Liver (tissue), 8 donors: ENCODE measurements at regions not wholly inside any gene's neighbourhood (a gene's known extent, or its start where the extent isn't known, plus 50 kb on each side); places are given as distances from the start of the nearest gene placed in this dataset.

Source experiments
- DNase-seq: peaks from one replicate; pipeline ENCODE4 v3.0.0-alpha.2; 2017; ENCODE audit warnings: low spot score
- H3K27ac ChIP-seq, 2 donors: one replicate each; pipeline ENCODE4 v1.7.0; 2013; ENCODE audit warnings: inconsistent platforms in 2 of 2, low read length in 2 of 2, control low read depth in 1 of 2, low read depth in 1 of 2, mild to moderate bottlenecking in 1 of 2
- H3K27me3 ChIP-seq, 4 donors: one replicate each; pipeline versions ENCODE4 v1.6.1 to v1.7.0; 2013; ENCODE audit warnings: low read length in 3 of 4, inconsistent platforms in 1 of 4, mild to moderate bottlenecking in 1 of 4, moderate library complexity in 1 of 4; ENCODE audit not compliant: control insufficient read depth in 4 of 4, insufficient read depth in 4 of 4
- H3K36me3 ChIP-seq, 4 donors: one replicate each; pipeline versions ENCODE4 v1.6.1 to v1.7.0; 2013; ENCODE audit warnings: low read length in 3 of 4, mild to moderate bottlenecking in 3 of 4, low read depth in 1 of 4, moderate library complexity in 1 of 4; ENCODE audit not compliant: control insufficient read depth in 4 of 4, insufficient read depth in 3 of 4
- H3K4me1 ChIP-seq, 4 donors: one replicate each; pipeline versions ENCODE4 v1.6.1 to v1.7.0; 2013; ENCODE audit warnings: low read length in 3 of 4, mild to moderate bottlenecking in 3 of 4, moderate library complexity in 1 of 4; ENCODE audit not compliant: control insufficient read depth in 4 of 4, insufficient read depth in 4 of 4
- H3K4me3 ChIP-seq, 3 donors: one replicate each; pipeline versions ENCODE4 v1.6.1 to v1.7.0; 2013; ENCODE audit warnings: low read length in 3 of 3, control low read depth in 1 of 3, low read depth in 1 of 3, mild to moderate bottlenecking in 1 of 3
- H3K9ac ChIP-seq, 2 donors: one replicate each; pipeline ENCODE4 v1.7.0; 2013; ENCODE audit warnings: low read length in 2 of 2, mild to moderate bottlenecking in 2 of 2, moderate library complexity in 2 of 2, control low read depth in 1 of 2, low read depth in 1 of 2
- H3K9me3 ChIP-seq, 4 donors: one replicate each; pipeline versions ENCODE4 v1.6.1 to v1.7.0; 2013; ENCODE audit warnings: low read length in 3 of 4; ENCODE audit not compliant: control insufficient read depth in 4 of 4
- EGR1 ChIP-seq, 2 donors: IDR thresholded peaks; 2 replicates each; pipeline ENCODE4 v1.6.1; 2016 to 2018; ENCODE audit warnings: antibody characterized with exemption in 2 of 2, low read depth in 2 of 2
- FOXA1 ChIP-seq: IDR thresholded peaks from 2 replicates; pipeline ENCODE4 v1.6.1; 2016; ENCODE audit warnings: antibody characterized with exemption
- FOXA2 ChIP-seq: IDR thresholded peaks from 2 replicates; pipeline ENCODE4 v1.6.1; 2016; ENCODE audit warnings: antibody characterized with exemption
- GABPA ChIP-seq, 2 donors: IDR thresholded peaks in 1 of 2; conservative IDR thresholded peaks in 1 of 2; 2 replicates each; pipeline ENCODE4 v1.6.1; 2016; ENCODE audit warnings: antibody characterized with exemption in 2 of 2, mild to moderate bottlenecking in 1 of 2, moderate library complexity in 1 of 2
- HNF4A ChIP-seq, 2 donors: conservative IDR thresholded peaks; 2 replicates each; pipeline ENCODE4 v1.6.1; 2016; ENCODE audit warnings: antibody characterized with exemption in 2 of 2, mild to moderate bottlenecking in 2 of 2
- HNF4G ChIP-seq: IDR thresholded peaks from 2 replicates; pipeline ENCODE4 v1.6.1; 2016; ENCODE audit warnings: antibody characterized with exemption
- JUND ChIP-seq, 2 donors: IDR thresholded peaks; 2 replicates each; pipeline ENCODE4 v1.6.1; 2016; ENCODE audit warnings: antibody characterized with exemption in 2 of 2
- NR2F2 ChIP-seq: IDR thresholded peaks from 2 replicates; pipeline ENCODE4 v1.6.1; 2016; ENCODE audit warnings: antibody characterized with exemption
- RAD21 ChIP-seq, 2 donors: IDR thresholded peaks; 2 replicates each; pipeline ENCODE4 v1.6.1; 2016; ENCODE audit warnings: antibody characterized with exemption in 2 of 2, mild to moderate bottlenecking in 2 of 2
- RXRA ChIP-seq, 2 donors: IDR thresholded peaks; 2 replicates each; pipeline ENCODE4 v1.6.1; 2017 to 2018; ENCODE audit warnings: antibody characterized with exemption in 2 of 2, mild to moderate bottlenecking in 1 of 2
- SP1 ChIP-seq: IDR thresholded peaks from 2 replicates; pipeline ENCODE4 v1.6.1; 2018; ENCODE audit warnings: antibody characterized with exemption, mild to moderate bottlenecking
- TAF1 ChIP-seq: conservative IDR thresholded peaks from 2 replicates; pipeline ENCODE4 v1.6.1; 2016; ENCODE audit warnings: antibody characterized with exemption, mild to moderate bottlenecking
- YY1 ChIP-seq: IDR thresholded peaks from 2 replicates; pipeline ENCODE4 v1.6.1; 2016; ENCODE audit warnings: antibody characterized with exemption, mild to moderate bottlenecking
- whole genome bisulfite sequencing: extraction: QIAGEN DNeasy Blood & Tissue Kit; methylation state at CpG from one replicate; pipeline ENCODE4 v1.1.7; 2013; 5-methylcytosine and 5-hydroxymethylcytosine counted together
- TF ChIP-seq, protein P1 (sequence below): IDR thresholded peaks from 2 replicates; pipeline ENCODE4 v1.6.1; 2016; ENCODE audit warnings: antibody characterized with exemption, mild to moderate bottlenecking
- TF ChIP-seq, protein P2 (sequence below): IDR thresholded peaks from 2 replicates; pipeline ENCODE4 v1.6.1; 2016; ENCODE audit warnings: antibody characterized with exemption
- TF ChIP-seq, protein P3 (sequence below): IDR thresholded peaks from 2 replicates; pipeline ENCODE4 v1.6.1; 2016; ENCODE audit warnings: antibody characterized with exemption
- TF ChIP-seq, protein P4 (sequence below): fragments of 150-350 bp; IDR thresholded peaks from 2 replicates; pipeline ENCODE4 v1.5.1; 2017; ENCODE audit warnings: improper control_type of control experiment, low read depth, low read length; ENCODE audit not compliant: missing input control
- TF ChIP-seq, protein P5 (sequence below): IDR thresholded peaks from 2 replicates; pipeline ENCODE4 v1.6.1; 2016; ENCODE audit warnings: antibody characterized with exemption
- donor health status: healthy.
- donor health status: healthy.
- donor health status: healthy.
- donor health status: healthy.
- donor health status: healthy.

DNA sequence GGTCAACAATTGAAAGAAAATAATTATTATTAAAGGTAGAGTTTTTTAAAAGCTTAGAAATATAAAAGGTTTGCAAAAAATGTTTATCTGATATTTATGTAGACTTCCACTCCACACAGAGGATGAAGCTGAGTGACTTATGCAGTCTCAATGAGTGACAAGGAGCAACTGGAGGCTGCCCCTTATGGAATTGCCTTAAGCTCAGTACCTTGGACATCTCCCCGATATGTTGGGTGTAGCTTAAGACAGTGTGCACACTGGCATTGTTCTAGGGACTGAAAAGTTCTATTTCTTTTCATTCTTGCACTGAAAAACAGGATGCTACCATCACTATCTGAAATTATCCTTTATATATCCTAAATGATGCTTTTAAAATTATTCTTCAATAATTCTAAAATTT, 292.1 kb downstream of the PRDM5 start:
- no peaks in the 10 kb centered on the region for H3K36me3 ChIP-seq
- DNase-seq: no peak
- TF ChIP-seq YY1 (no peak), JUND (IDR thresholded peaks at IDR 0.05) (no peak), SP1 (no peak), HNF4G (no peak), TAF1 (no peak), RXRA (IDR thresholded peaks at IDR 0.05) (no peak), GABPA (IDR thresholded peaks at IDR 0.05 in 1 of 2, conservative IDR thresholded peaks at IDR 0.05 in 1 of 2) (no peak), FOXA1 (no peak), RAD21 (IDR thresholded peaks at IDR 0.05) (no peak), HNF4A (conservative IDR thresholded peaks at IDR 0.05) (no peak), EGR1 (IDR thresholded peaks at IDR 0.05; ENCODE audit: low read depth in 2 of 2) (no peak), FOXA2 (no peak), NR2F2 (no peak)
- TF ChIP-seq, protein P1, sequence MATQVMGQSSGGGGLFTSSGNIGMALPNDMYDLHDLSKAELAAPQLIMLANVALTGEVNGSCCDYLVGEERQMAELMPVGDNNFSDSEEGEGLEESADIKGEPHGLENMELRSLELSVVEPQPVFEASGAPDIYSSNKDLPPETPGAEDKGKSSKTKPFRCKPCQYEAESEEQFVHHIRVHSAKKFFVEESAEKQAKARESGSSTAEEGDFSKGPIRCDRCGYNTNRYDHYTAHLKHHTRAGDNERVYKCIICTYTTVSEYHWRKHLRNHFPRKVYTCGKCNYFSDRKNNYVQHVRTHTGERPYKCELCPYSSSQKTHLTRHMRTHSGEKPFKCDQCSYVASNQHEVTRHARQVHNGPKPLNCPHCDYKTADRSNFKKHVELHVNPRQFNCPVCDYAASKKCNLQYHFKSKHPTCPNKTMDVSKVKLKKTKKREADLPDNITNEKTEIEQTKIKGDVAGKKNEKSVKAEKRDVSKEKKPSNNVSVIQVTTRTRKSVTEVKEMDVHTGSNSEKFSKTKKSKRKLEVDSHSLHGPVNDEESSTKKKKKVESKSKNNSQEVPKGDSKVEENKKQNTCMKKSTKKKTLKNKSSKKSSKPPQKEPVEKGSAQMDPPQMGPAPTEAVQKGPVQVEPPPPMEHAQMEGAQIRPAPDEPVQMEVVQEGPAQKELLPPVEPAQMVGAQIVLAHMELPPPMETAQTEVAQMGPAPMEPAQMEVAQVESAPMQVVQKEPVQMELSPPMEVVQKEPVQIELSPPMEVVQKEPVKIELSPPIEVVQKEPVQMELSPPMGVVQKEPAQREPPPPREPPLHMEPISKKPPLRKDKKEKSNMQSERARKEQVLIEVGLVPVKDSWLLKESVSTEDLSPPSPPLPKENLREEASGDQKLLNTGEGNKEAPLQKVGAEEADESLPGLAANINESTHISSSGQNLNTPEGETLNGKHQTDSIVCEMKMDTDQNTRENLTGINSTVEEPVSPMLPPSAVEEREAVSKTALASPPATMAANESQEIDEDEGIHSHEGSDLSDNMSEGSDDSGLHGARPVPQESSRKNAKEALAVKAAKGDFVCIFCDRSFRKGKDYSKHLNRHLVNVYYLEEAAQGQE: no peak
- TF ChIP-seq, protein P2, sequence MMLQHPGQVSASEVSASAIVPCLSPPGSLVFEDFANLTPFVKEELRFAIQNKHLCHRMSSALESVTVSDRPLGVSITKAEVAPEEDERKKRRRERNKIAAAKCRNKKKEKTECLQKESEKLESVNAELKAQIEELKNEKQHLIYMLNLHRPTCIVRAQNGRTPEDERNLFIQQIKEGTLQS: no peak
- TF ChIP-seq, protein P3, sequence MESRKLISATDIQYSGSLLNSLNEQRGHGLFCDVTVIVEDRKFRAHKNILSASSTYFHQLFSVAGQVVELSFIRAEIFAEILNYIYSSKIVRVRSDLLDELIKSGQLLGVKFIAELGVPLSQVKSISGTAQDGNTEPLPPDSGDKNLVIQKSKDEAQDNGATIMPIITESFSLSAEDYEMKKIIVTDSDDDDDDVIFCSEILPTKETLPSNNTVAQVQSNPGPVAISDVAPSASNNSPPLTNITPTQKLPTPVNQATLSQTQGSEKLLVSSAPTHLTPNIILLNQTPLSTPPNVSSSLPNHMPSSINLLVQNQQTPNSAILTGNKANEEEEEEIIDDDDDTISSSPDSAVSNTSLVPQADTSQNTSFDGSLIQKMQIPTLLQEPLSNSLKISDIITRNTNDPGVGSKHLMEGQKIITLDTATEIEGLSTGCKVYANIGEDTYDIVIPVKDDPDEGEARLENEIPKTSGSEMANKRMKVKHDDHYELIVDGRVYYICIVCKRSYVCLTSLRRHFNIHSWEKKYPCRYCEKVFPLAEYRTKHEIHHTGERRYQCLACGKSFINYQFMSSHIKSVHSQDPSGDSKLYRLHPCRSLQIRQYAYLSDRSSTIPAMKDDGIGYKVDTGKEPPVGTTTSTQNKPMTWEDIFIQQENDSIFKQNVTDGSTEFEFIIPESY: no peak
- TF ChIP-seq, protein P4, sequence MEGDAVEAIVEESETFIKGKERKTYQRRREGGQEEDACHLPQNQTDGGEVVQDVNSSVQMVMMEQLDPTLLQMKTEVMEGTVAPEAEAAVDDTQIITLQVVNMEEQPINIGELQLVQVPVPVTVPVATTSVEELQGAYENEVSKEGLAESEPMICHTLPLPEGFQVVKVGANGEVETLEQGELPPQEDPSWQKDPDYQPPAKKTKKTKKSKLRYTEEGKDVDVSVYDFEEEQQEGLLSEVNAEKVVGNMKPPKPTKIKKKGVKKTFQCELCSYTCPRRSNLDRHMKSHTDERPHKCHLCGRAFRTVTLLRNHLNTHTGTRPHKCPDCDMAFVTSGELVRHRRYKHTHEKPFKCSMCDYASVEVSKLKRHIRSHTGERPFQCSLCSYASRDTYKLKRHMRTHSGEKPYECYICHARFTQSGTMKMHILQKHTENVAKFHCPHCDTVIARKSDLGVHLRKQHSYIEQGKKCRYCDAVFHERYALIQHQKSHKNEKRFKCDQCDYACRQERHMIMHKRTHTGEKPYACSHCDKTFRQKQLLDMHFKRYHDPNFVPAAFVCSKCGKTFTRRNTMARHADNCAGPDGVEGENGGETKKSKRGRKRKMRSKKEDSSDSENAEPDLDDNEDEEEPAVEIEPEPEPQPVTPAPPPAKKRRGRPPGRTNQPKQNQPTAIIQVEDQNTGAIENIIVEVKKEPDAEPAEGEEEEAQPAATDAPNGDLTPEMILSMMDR: no peak
- TF ChIP-seq, protein P5, sequence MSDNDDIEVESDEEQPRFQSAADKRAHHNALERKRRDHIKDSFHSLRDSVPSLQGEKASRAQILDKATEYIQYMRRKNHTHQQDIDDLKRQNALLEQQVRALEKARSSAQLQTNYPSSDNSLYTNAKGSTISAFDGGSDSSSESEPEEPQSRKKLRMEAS: no peak
- no peak overlapping the region for H3K9ac ChIP-seq
- no peak overlapping the region for H3K4me3 ChIP-seq
- H3K9me3 ChIP-seq: peaks cover 0 to 3% (median 0%) of the 10 kb centered on the region in 4 donors
- H3K4me1 ChIP-seq: no peaks in the 10 kb centered on the region
- H3K27ac ChIP-seq: no peak overlapping the region
- no peaks in the 10 kb centered on the region for H3K27me3 ChIP-seq
- 73% methylated on average over 1 of the region's 1 CpG for WGBS
